Liver (tissue), 8 donors: ENCODE measurements at regions not wholly inside any gene's neighbourhood (a gene's known extent, or its start where the extent isn't known, plus 50 kb on each side); places are given as distances from the start of the nearest gene placed in this dataset.

Experiments used
- DNase-seq: peaks from one replicate; pipeline ENCODE4 v3.0.0-alpha.2; 2017; ENCODE audit warnings: low spot score
- H3K27ac ChIP-seq, 2 donors: one replicate each; pipeline ENCODE4 v1.7.0; 2013; ENCODE audit warnings: inconsistent platforms in 2 of 2, low read length in 2 of 2, control low read depth in 1 of 2, low read depth in 1 of 2, mild to moderate bottlenecking in 1 of 2
- H3K27me3 ChIP-seq, 4 donors: one replicate each; pipeline versions ENCODE4 v1.6.1 to v1.7.0; 2013; ENCODE audit warnings: low read length in 3 of 4, inconsistent platforms in 1 of 4, mild to moderate bottlenecking in 1 of 4, moderate library complexity in 1 of 4; ENCODE audit not compliant: control insufficient read depth in 4 of 4, insufficient read depth in 4 of 4
- H3K36me3 ChIP-seq, 4 donors: one replicate each; pipeline versions ENCODE4 v1.6.1 to v1.7.0; 2013; ENCODE audit warnings: low read length in 3 of 4, mild to moderate bottlenecking in 3 of 4, low read depth in 1 of 4, moderate library complexity in 1 of 4; ENCODE audit not compliant: control insufficient read depth in 4 of 4, insufficient read depth in 3 of 4
- H3K4me1 ChIP-seq, 4 donors: one replicate each; pipeline versions ENCODE4 v1.6.1 to v1.7.0; 2013; ENCODE audit warnings: low read length in 3 of 4, mild to moderate bottlenecking in 3 of 4, moderate library complexity in 1 of 4; ENCODE audit not compliant: control insufficient read depth in 4 of 4, insufficient read depth in 4 of 4
- H3K4me3 ChIP-seq, 3 donors: one replicate each; pipeline versions ENCODE4 v1.6.1 to v1.7.0; 2013; ENCODE audit warnings: low read length in 3 of 3, control low read depth in 1 of 3, low read depth in 1 of 3, mild to moderate bottlenecking in 1 of 3
- H3K9ac ChIP-seq, 2 donors: one replicate each; pipeline ENCODE4 v1.7.0; 2013; ENCODE audit warnings: low read length in 2 of 2, mild to moderate bottlenecking in 2 of 2, moderate library complexity in 2 of 2, control low read depth in 1 of 2, low read depth in 1 of 2
- H3K9me3 ChIP-seq, 4 donors: one replicate each; pipeline versions ENCODE4 v1.6.1 to v1.7.0; 2013; ENCODE audit warnings: low read length in 3 of 4; ENCODE audit not compliant: control insufficient read depth in 4 of 4
- ATF3 ChIP-seq: IDR thresholded peaks from 2 replicates; pipeline ENCODE4 v1.6.1; 2016; ENCODE audit warnings: antibody characterized with exemption
- CTCF ChIP-seq: fragments of 150-350 bp; IDR thresholded peaks from 2 replicates; pipeline ENCODE4 v1.5.1; 2017; ENCODE audit warnings: improper control_type of control experiment, low read depth, low read length; ENCODE audit not compliant: missing input control
- FOXA1 ChIP-seq: IDR thresholded peaks from 2 replicates; pipeline ENCODE4 v1.6.1; 2016; ENCODE audit warnings: antibody characterized with exemption
- FOXA2 ChIP-seq: IDR thresholded peaks from 2 replicates; pipeline ENCODE4 v1.6.1; 2016; ENCODE audit warnings: antibody characterized with exemption
- GABPA ChIP-seq, 2 donors: IDR thresholded peaks in 1 of 2; conservative IDR thresholded peaks in 1 of 2; 2 replicates each; pipeline ENCODE4 v1.6.1; 2016; ENCODE audit warnings: antibody characterized with exemption in 2 of 2, mild to moderate bottlenecking in 1 of 2, moderate library complexity in 1 of 2
- HNF4A ChIP-seq, 2 donors: conservative IDR thresholded peaks; 2 replicates each; pipeline ENCODE4 v1.6.1; 2016; ENCODE audit warnings: antibody characterized with exemption in 2 of 2, mild to moderate bottlenecking in 2 of 2
- HNF4G ChIP-seq: IDR thresholded peaks from 2 replicates; pipeline ENCODE4 v1.6.1; 2016; ENCODE audit warnings: antibody characterized with exemption
- JUND ChIP-seq, 2 donors: IDR thresholded peaks; 2 replicates each; pipeline ENCODE4 v1.6.1; 2016; ENCODE audit warnings: antibody characterized with exemption in 2 of 2
- NR2F2 ChIP-seq: IDR thresholded peaks from 2 replicates; pipeline ENCODE4 v1.6.1; 2016; ENCODE audit warnings: antibody characterized with exemption
- RAD21 ChIP-seq, 2 donors: IDR thresholded peaks; 2 replicates each; pipeline ENCODE4 v1.6.1; 2016; ENCODE audit warnings: antibody characterized with exemption in 2 of 2, mild to moderate bottlenecking in 2 of 2
- RXRA ChIP-seq, 2 donors: IDR thresholded peaks; 2 replicates each; pipeline ENCODE4 v1.6.1; 2017 to 2018; ENCODE audit warnings: antibody characterized with exemption in 2 of 2, mild to moderate bottlenecking in 1 of 2
- SP1 ChIP-seq: IDR thresholded peaks from 2 replicates; pipeline ENCODE4 v1.6.1; 2018; ENCODE audit warnings: antibody characterized with exemption, mild to moderate bottlenecking
- TAF1 ChIP-seq: conservative IDR thresholded peaks from 2 replicates; pipeline ENCODE4 v1.6.1; 2016; ENCODE audit warnings: antibody characterized with exemption, mild to moderate bottlenecking
- YY1 ChIP-seq: IDR thresholded peaks from 2 replicates; pipeline ENCODE4 v1.6.1; 2016; ENCODE audit warnings: antibody characterized with exemption, mild to moderate bottlenecking
- ZBTB33 ChIP-seq: IDR thresholded peaks from 2 replicates; pipeline ENCODE4 v1.6.1; 2016; ENCODE audit warnings: antibody characterized with exemption
- WGBS: extraction: QIAGEN DNeasy Blood & Tissue Kit; methylation state at CpG from one replicate; pipeline ENCODE4 v1.1.7; 2013; 5-methylcytosine and 5-hydroxymethylcytosine counted together
- TF ChIP-seq, protein P1 (sequence below): IDR thresholded peaks from 2 replicates; pipeline ENCODE4 v1.6.1; 2016; ENCODE audit warnings: antibody characterized with exemption
- donor health status: healthy.
- donor health status: healthy.
- donor health status: healthy.
- donor health status: healthy.
- donor health status: healthy.

- TF ChIP-seq CTCF (no peak), SP1 (no peak), HNF4G (no peak), YY1 (no peak), ZBTB33 (no peak)
Measured at GRCh38 chr16:31780342-31780741, 93.3 kb upstream of the ZNF267 start (continued).

GRCh38 chr16:31785126-31785525 is 88.5 kb upstream of the ZNF267 start:
- no peaks in the 10 kb centered on the region for H3K36me3 ChIP-seq
- 63% methylated on average over 2 of the region's 2 CpGs for WGBS
- no peak for DNase-seq

DNA sequence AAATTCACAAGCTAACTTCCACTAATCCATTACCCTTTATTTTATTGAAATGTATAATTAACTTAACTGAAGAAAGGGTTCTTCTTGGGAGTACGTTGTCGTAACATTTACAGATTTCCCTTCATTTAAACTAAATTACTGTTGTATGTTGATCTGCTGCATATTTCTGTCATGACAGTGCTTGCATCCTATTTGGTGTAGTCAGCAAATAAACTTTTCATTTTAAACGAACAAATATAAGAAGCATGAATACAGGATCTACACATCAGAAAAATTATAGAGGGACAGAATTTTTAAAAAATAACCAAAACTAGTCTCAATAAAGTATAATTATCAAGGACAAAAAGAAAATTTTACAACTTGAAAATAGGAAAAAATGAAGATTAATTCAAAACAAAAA is 66.5 kb upstream of the ZNF267 start:
- no peak for DNase-seq
- Histone ChIP-seq H3K4me1 (no peaks in the 10 kb centered on the region), H3K27ac (no peak overlapping the region), H3K4me3 (no peak overlapping the region), H3K9me3 (peaks cover 2 to 12% (median 4%) of the 10 kb centered on the region in 4 donors), H3K27me3 (no peaks in the 10 kb centered on the region), H3K36me3 (no peaks in the 10 kb centered on the region), H3K9ac (no peak overlapping the region)
- 76% methylated on average over 3 of the region's 3 CpGs for WGBS
- no peak for TF ChIP-seq SP1
- TF ChIP-seq RXRA (IDR thresholded peaks at IDR 0.05) = no peak
- no peak for TF ChIP-seq FOXA2
- TF ChIP-seq YY1 = no peak
- TF ChIP-seq, protein P1, sequence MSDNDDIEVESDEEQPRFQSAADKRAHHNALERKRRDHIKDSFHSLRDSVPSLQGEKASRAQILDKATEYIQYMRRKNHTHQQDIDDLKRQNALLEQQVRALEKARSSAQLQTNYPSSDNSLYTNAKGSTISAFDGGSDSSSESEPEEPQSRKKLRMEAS = no peak
- no peak for TF ChIP-seq TAF1
- no peak for TF ChIP-seq NR2F2
- TF ChIP-seq HNF4A (conservative IDR thresholded peaks at IDR 0.05) = no peak
- TF ChIP-seq FOXA1 = no peak
- no peak for TF ChIP-seq ATF3
- TF ChIP-seq CTCF = no peak
- TF ChIP-seq ZBTB33 = no peak

More at GRCh38 chr16:31785126-31785525, 88.5 kb upstream of the ZNF267 start:
- TF ChIP-seq RXRA (IDR thresholded peaks at IDR 0.05) (no peak), GABPA (IDR thresholded peaks at IDR 0.05 in 1 of 2, conservative IDR thresholded peaks at IDR 0.05 in 1 of 2) (no peak), JUND (IDR thresholded peaks at IDR 0.05) (no peak), SP1 (no peak), HNF4A (conservative IDR thresholded peaks at IDR 0.05) (no peak), RAD21 (IDR thresholded peaks at IDR 0.05) (no peak), HNF4G (no peak), CTCF (no peak), TAF1 (no peak), YY1 (no peak), FOXA1 (no peak)
- TF ChIP-seq, protein P1 = no peak
- Histone ChIP-seq H3K9me3 (peaks cover 15 to 54% (median 27%) of the 10 kb centered on the region in 4 donors), H3K27me3 (no peaks in the 10 kb centered on the region), H3K4me3 (no peak overlapping the region), H3K4me1 (no peaks in the 10 kb centered on the region), H3K9ac (no peak overlapping the region), H3K27ac (no peak overlapping the region)
